ENCODE measurements at regions not wholly inside any gene's neighbourhood (a gene's known extent, or its start where the extent isn't known, plus 50 kb on each side); places are given as distances from the start of the nearest gene placed in this dataset.

- no peak overlapping the region for H3K4me3 ChIP-seq (replicated peaks in 1 of 3; ENCODE audit: low read depth in 2 of 3, low read length in 3 of 3)
- H3K9me3 Mint-ChIP-seq, result peaks cover 0 to 6% (median 0%) of the 10 kb centered on the region in 7 donors
- TF ChIP-seq CTCF (IDR thresholded peaks at IDR 0.05), result no peak
- H3K9ac ChIP-seq (ENCODE audit: insufficient read depth, low read length, poor library complexity, severe bottlenecking), result no peak overlapping the region
- H3K9me3 ChIP-seq (replicated peaks in 1 of 2; ENCODE audit: control insufficient read depth in 1 of 2, insufficient read depth in 1 of 2, low read length in 2 of 2), result no peaks in the 10 kb centered on the region
- H3K36me3 ChIP-seq (replicated peaks in 1 of 2; ENCODE audit: control insufficient read depth in 1 of 2, insufficient read depth in 2 of 2, low read length in 2 of 2), result no peaks in the 10 kb centered on the region
- intact Hi-C loops (cut with micrococcal nuclease), result loop anchor here in 1 of 2 donors (10.0 kb wide), 1 partner anchor 96 kb away; no protein-coding TSS in a partner anchor
- H3K4me1 Mint-ChIP-seq, result peaks cover 15% of the 10 kb centered on the region
- no peak overlapping the region for H3K4me2 ChIP-seq (replicated peaks; ENCODE audit: extremely low read depth, low read length, poor library complexity, severe bottlenecking)
- H3K27me3 Mint-ChIP-seq (ENCODE audit: low read depth in 3 of 3), result peaks cover 0 to 7% (median 4%) of the 10 kb centered on the region in 3 donors
- no peak overlapping the region for H3K4me3 Mint-ChIP-seq
- no peak overlapping the region for H3K27ac ChIP-seq (ENCODE audit: low read depth in 1 of 2, low read length in 2 of 2)
- no peaks in the 10 kb centered on the region for H3K79me2 ChIP-seq (ENCODE audit: insufficient read depth, low read length)
- H3K4me1 ChIP-seq (ENCODE audit: control insufficient read depth in 1 of 2, insufficient read depth in 2 of 2, low read length in 2 of 2), result peaks cover 12 to 14% of the 10 kb centered on the region in 2 donors
- no peak overlapping the region for H3K27ac Mint-ChIP-seq
- 85% methylated on average over 8 of the region's 12 CpGs for WGBS (ENCODE audit: insufficient coverage)
- H3K27me3 ChIP-seq (ENCODE audit: control insufficient read depth in 2 of 2, insufficient read depth in 2 of 2, low read length in 2 of 2), result no peaks in the 10 kb centered on the region
- no peak for DNase-seq
- no peaks in the 10 kb centered on the region for H3K36me3 Mint-ChIP-seq
- H2AFZ ChIP-seq (ENCODE audit: insufficient read depth, low read depth, low read length, poor library complexity, severe bottlenecking), result no peak overlapping the region
- H4K20me1 ChIP-seq (ENCODE audit: insufficient read depth, low read length), result no peaks in the 10 kb centered on the region
These were observed 471.1 kb upstream of the WWC1 start for GRCh38 chr5:167820101-167820990.

- Histone ChIP-seq H3K79me2 (ENCODE audit: insufficient read depth, low read length) (no peaks in the 10 kb centered on the region), H3K9ac (ENCODE audit: insufficient read depth, low read length, poor library complexity, severe bottlenecking) (no peak overlapping the region), H3K36me3 (replicated peaks in 1 of 2; ENCODE audit: control insufficient read depth in 1 of 2, insufficient read depth in 2 of 2, low read length in 2 of 2) (no peaks in the 10 kb centered on the region), H3K27ac (ENCODE audit: low read depth in 1 of 2, low read length in 2 of 2) (no peak overlapping the region), H2AFZ (ENCODE audit: insufficient read depth, low read depth, low read length, poor library complexity, severe bottlenecking) (no peak overlapping the region), H4K20me1 (ENCODE audit: insufficient read depth, low read length) (no peaks in the 10 kb centered on the region), H3K4me2 (replicated peaks; ENCODE audit: extremely low read depth, low read length, poor library complexity, severe bottlenecking) (no peak overlapping the region), H3K4me3 (replicated peaks in 1 of 3; ENCODE audit: low read depth in 2 of 3, low read length in 3 of 3) (no peak overlapping the region), H3K9me3 (replicated peaks in 1 of 2; ENCODE audit: control insufficient read depth in 1 of 2, insufficient read depth in 1 of 2, low read length in 2 of 2) (no peaks in the 10 kb centered on the region), H3K4me1 (ENCODE audit: control insufficient read depth in 1 of 2, insufficient read depth in 2 of 2, low read length in 2 of 2) (peaks cover 8 to 9% of the 10 kb centered on the region in 2 donors), H3K27me3 (ENCODE audit: control insufficient read depth in 2 of 2, insufficient read depth in 2 of 2, low read length in 2 of 2) (no peaks in the 10 kb centered on the region)
- WGBS (ENCODE audit: insufficient coverage), result 90% methylated on average over 2 of the region's 2 CpGs
- H3K36me3 Mint-ChIP-seq, result no peaks in the 10 kb centered on the region
- peaks cover 0 to 7% (median 4%) of the 10 kb centered on the region in 3 donors for H3K27me3 Mint-ChIP-seq (ENCODE audit: low read depth in 3 of 3)
- intact Hi-C loops (cut with micrococcal nuclease), result loop anchor here in 1 of 2 donors (10.0 kb wide), 1 partner anchor 96 kb away; no protein-coding TSS in a partner anchor
- no peak overlapping the region for H3K27ac Mint-ChIP-seq
- peaks cover 8% of the 10 kb centered on the region for H3K4me1 Mint-ChIP-seq
- no peak for TF ChIP-seq CTCF (IDR thresholded peaks at IDR 0.05)
- peaks cover 0 to 3% (median 0%) of the 10 kb centered on the region in 7 donors for H3K9me3 Mint-ChIP-seq
- no peak overlapping the region for H3K4me3 Mint-ChIP-seq
- DNase-seq, result no peak
These were observed 470.3 kb upstream of the WWC1 start for GRCh38 chr5:167821151-167821550.

All from CD14-positive monocyte (primary cell).